SK-MEL-5 (cell line): ENCODE measurements at regions not wholly inside any gene's neighbourhood (a gene's known extent, or its start where the extent isn't known, plus 50 kb on each side); places are given as distances from the start of the nearest gene placed in this dataset.
A peak's percentile ranks its signal among the peaks of the same experiment; 100 is the strongest.

Source experiments
- DNase-seq: peaks from one replicate; pipeline ENCODE4 v3.0.0-alpha.2; 2016; ENCODE audit warnings: low read depth, low spot score
- in situ Hi-C: cut with HindIII; loops from 2 replicates; pipeline ENCODE4 v1.10.0; 2016; ENCODE audit warnings: low sequenced_read_pairs, high pct_unique_total_duplicates, low pct_unique_long_range_greater_than_20kb

- no peak for DNase-seq
- in situ Hi-C loops = no loop called here
Observed at GRCh38 chr2:180413336-180413735, 406.2 kb upstream of the CWC22 start.

GRCh38 chr2:180412219-180412618 is 405.1 kb upstream of the CWC22 start:
- in situ Hi-C loops = no loop called here
- DNase-seq = peak; percentile 28

GRCh38 chr2:180411661-180412060 is 404.6 kb upstream of the CWC22 start:
- in situ Hi-C loops = no loop called here
- peak; percentile 78 for DNase-seq

GRCh38 chr2:180406687-180407086 is 399.6 kb upstream of the CWC22 start:
- in situ Hi-C loops = no loop called here
- DNase-seq = no peak

GRCh38 chr2:180405520-180405919 is 398.4 kb upstream of the CWC22 start:
- DNase-seq = no peak
- in situ Hi-C loops = no loop called here

GRCh38 chr2:180394305-180394704 is 387.2 kb upstream of the CWC22 start:
- in situ Hi-C loops = no loop called here
- DNase-seq = no peak

GRCh38 chr2:180385601-180386201 is 378.6 kb upstream of the CWC22 start:
- in situ Hi-C loops = no loop called here
- DNase-seq = no peak

- in situ Hi-C loops = no loop called here
- no peak for DNase-seq
Observed at GRCh38 chr2:180376066-180376465, 369.0 kb upstream of the CWC22 start.

- peak; percentile 42 for DNase-seq
- in situ Hi-C loops = no loop called here
Observed at GRCh38 chr2:180374502-180375281, 367.6 kb upstream of the CWC22 start.

GRCh38 chr2:180370511-180371205 is 363.6 kb upstream of the CWC22 start:
- in situ Hi-C loops = no loop called here
- DNase-seq = peak; percentile 55

GRCh38 chr2:180368881-180369280 is 361.8 kb upstream of the CWC22 start:
- in situ Hi-C loops = no loop called here

GRCh38 chr2:180367815-180368214 is 360.7 kb upstream of the CWC22 start:
- in situ Hi-C loops = no loop called here

More at GRCh38 chr2:180368881-180369280, 361.8 kb upstream of the CWC22 start:
- no peak for DNase-seq

GRCh38 chr2:180366481-180366880 is 359.4 kb upstream of the CWC22 start:
- in situ Hi-C loops = no loop called here
- DNase-seq = no peak

More at GRCh38 chr2:180367815-180368214, 360.7 kb upstream of the CWC22 start:
- DNase-seq = no peak

- in situ Hi-C loops = no loop called here
- no peak for DNase-seq
Observed at GRCh38 chr2:180364719-180365118, 357.6 kb upstream of the CWC22 start.

GRCh38 chr2:180360283-180360618 is 353.2 kb upstream of the CWC22 start:
- no peak for DNase-seq
- in situ Hi-C loops = no loop called here

- in situ Hi-C loops = no loop called here
- DNase-seq = peak; percentile 53
Observed at GRCh38 chr2:180359522-180360282, 352.6 kb upstream of the CWC22 start.

- in situ Hi-C loops = no loop called here
- DNase-seq = no peak
Observed at GRCh38 chr2:180358458-180358857, 351.4 kb upstream of the CWC22 start.

- in situ Hi-C loops = no loop called here
- no peak for DNase-seq
Observed at GRCh38 chr2:180356676-180357075, 349.6 kb upstream of the CWC22 start.
